HEK293T (cell line): ENCODE measurements at regions not wholly inside any gene's neighbourhood (a gene's known extent, or its start where the extent isn't known, plus 50 kb on each side); places are given as distances from the start of the nearest gene placed in this dataset.

Source experiments
- CTCF ChIA-PET: fragments of 350-600 bp; formaldehyde crosslinking; extraction: SDS; loops from one replicate; lab custom pipeline; 2021; ENCODE audit warnings: antibody characterized with exemption, inconsistent platforms; lab: Yijun Ruan, JAX
- POLR2A ChIA-PET: fragments of 350-600 bp; formaldehyde crosslinking; extraction: SDS; loops from one replicate; lab custom pipeline; 2020; ENCODE audit warnings: antibody characterized with exemption, inconsistent platforms; lab: Yijun Ruan, JAX
- DNase-seq: peaks from one replicate; pipeline ENCODE4 v3.0.0; 2012; ENCODE audit warnings: mixed read lengths; ENCODE audit errors: extremely low spot score
- ARNT ChIP-seq: fragments of 450-650 bp; IDR thresholded peaks from 2 replicates; pipeline ENCODE4 v1.6.1; 2017; ENCODE audit warnings: mild to moderate bottlenecking
- BHLHE40 ChIP-seq: fragments of 450-650 bp; IDR thresholded peaks from 2 replicates; pipeline ENCODE4 v1.6.1; 2016; ENCODE audit warnings: mild to moderate bottlenecking, moderate library complexity, borderline replicate concordance
- CTBP1 ChIP-seq: fragments of 450-650 bp; IDR thresholded peaks from 2 replicates; pipeline ENCODE4 v1.6.1; 2016; ENCODE audit warnings: borderline replicate concordance
- ELF4 ChIP-seq: fragments of 450-650 bp; IDR thresholded peaks from 2 replicates; pipeline ENCODE4 v1.6.1; 2017; ENCODE audit warnings: antibody characterized with exemption
- FOXA1 ChIP-seq: fragments of 450-650 bp; IDR thresholded peaks from 2 replicates; pipeline ENCODE4 v1.6.1; 2016; ENCODE audit warnings: mild to moderate bottlenecking
- FOXK2 ChIP-seq: fragments of 450-650 bp; IDR thresholded peaks from 2 replicates; pipeline ENCODE4 v1.6.1; 2016; ENCODE audit warnings: mild to moderate bottlenecking
- FOXM1 ChIP-seq: fragments of 450-650 bp; IDR thresholded peaks from 2 replicates; pipeline ENCODE4 v1.6.1; 2017; ENCODE audit warnings: mild to moderate bottlenecking, borderline replicate concordance
- HDGF ChIP-seq: fragments of 450-650 bp; IDR thresholded peaks from 2 replicates; pipeline ENCODE4 v1.6.1; 2017; ENCODE audit warnings: antibody characterized with exemption, borderline replicate concordance
- L3MBTL2 ChIP-seq: fragments of 450-650 bp; conservative IDR thresholded peaks from 2 replicates; pipeline ENCODE4 v1.6.1; 2016; ENCODE audit warnings: mild to moderate bottlenecking
- LEF1 ChIP-seq: fragments of 450-650 bp; IDR thresholded peaks from 2 replicates; pipeline ENCODE4 v1.6.1; 2017; ENCODE audit warnings: mild to moderate bottlenecking, borderline replicate concordance
- NFRKB ChIP-seq: fragments of 450-650 bp; IDR thresholded peaks from 2 replicates; pipeline ENCODE4 v1.6.1; 2016; ENCODE audit warnings: mild to moderate bottlenecking, moderate library complexity
- PKNOX1 ChIP-seq: fragments of 450-650 bp; IDR thresholded peaks from 2 replicates; pipeline ENCODE4 v1.6.1; 2016
- SP1 ChIP-seq: fragments of 450-650 bp; IDR thresholded peaks from 2 replicates; pipeline ENCODE4 v1.6.1; 2017
- SUZ12 ChIP-seq: fragments of 450-650 bp; IDR thresholded peaks from 2 replicates; pipeline ENCODE4 v1.6.1; 2016; ENCODE audit warnings: mild to moderate bottlenecking
- TARDBP ChIP-seq: fragments of 450-650 bp; IDR thresholded peaks from 2 replicates; pipeline ENCODE4 v1.6.1; 2016
- ZNF384 ChIP-seq: fragments of 450-650 bp; IDR thresholded peaks from 2 replicates; pipeline ENCODE4 v1.6.1; 2016

GRCh38 chr2:166563894-166564293 is 69.8 kb upstream of the SCN7A start:
- TF ChIP-seq FOXA1 (no peak), SP1 (no peak)
- ChIA-PET CTCF (no interaction called here), POLR2A (no interaction called here)
- no peak for DNase-seq

- TF ChIP-seq HDGF (no peak), FOXA1 (no peak), ELF4 (no peak), SUZ12 (no peak), SP1 (no peak), LEF1 (no peak), NFRKB (no peak), L3MBTL2 (no peak), FOXK2 (no peak), FOXM1 (no peak), CTBP1 (no peak), BHLHE40 (no peak), TARDBP (no peak), ARNT (no peak), PKNOX1 (no peak), ZNF384 (no peak)
- no peak for DNase-seq
- ChIA-PET POLR2A (no interaction called here), CTCF (no interaction called here)
Measured at GRCh38 chr2:166560022-166560421, 66.0 kb upstream of the SCN7A start.

- ChIA-PET CTCF (no interaction called here), POLR2A (no interaction called here)
- no peak for TF ChIP-seq CTBP1
- TF ChIP-seq FOXK2: no peak
- no peak for TF ChIP-seq ARNT
- TF ChIP-seq ELF4: no peak
- no peak for TF ChIP-seq FOXM1
- no peak for TF ChIP-seq PKNOX1
- TF ChIP-seq NFRKB: no peak
- TF ChIP-seq HDGF: no peak
- TF ChIP-seq BHLHE40: no peak
- TF ChIP-seq SP1: no peak
- TF ChIP-seq TARDBP: no peak
- no peak for TF ChIP-seq LEF1
- no peak for TF ChIP-seq FOXA1
- TF ChIP-seq SUZ12: no peak
- TF ChIP-seq ZNF384: no peak
- TF ChIP-seq L3MBTL2: no peak
- DNase-seq: no peak
Measured at GRCh38 chr2:166550923-166551322, 56.9 kb upstream of the SCN7A start.

- POLR2A ChIA-PET: no interaction called here
- no peak for TF ChIP-seq LEF1
- TF ChIP-seq FOXM1: no peak
- TF ChIP-seq FOXA1: no peak
- no peak for TF ChIP-seq BHLHE40
- no peak for TF ChIP-seq PKNOX1
- TF ChIP-seq HDGF: no peak
- no peak for TF ChIP-seq L3MBTL2
- no peak for TF ChIP-seq FOXK2
- no peak for TF ChIP-seq ARNT
- TF ChIP-seq SP1: no peak
- TF ChIP-seq NFRKB: no peak
- TF ChIP-seq CTBP1: no peak
- CTCF ChIA-PET: no interaction called here
- no peak for DNase-seq
Measured at GRCh38 chr2:166545473-166545872, 51.4 kb upstream of the SCN7A start.
